GM19035 (cell line): ENCODE measurements at regions not wholly inside any gene's neighbourhood (a gene's known extent, or its start where the extent isn't known, plus 50 kb on each side); places are given as distances from the start of the nearest gene placed in this dataset.
"Not testable (repeated sequence)": the region's sequence is repeated elsewhere in the genome, so short reads cannot be mapped to it uniquely, and the experiment has no call there.

Experiments
- ATAC-seq: cut with Tn5 transposase; IDR thresholded peaks from one replicate; pipeline ENCODE4 v1.9.1; 2021; ENCODE audit not compliant: unreplicated experiment

DNA sequence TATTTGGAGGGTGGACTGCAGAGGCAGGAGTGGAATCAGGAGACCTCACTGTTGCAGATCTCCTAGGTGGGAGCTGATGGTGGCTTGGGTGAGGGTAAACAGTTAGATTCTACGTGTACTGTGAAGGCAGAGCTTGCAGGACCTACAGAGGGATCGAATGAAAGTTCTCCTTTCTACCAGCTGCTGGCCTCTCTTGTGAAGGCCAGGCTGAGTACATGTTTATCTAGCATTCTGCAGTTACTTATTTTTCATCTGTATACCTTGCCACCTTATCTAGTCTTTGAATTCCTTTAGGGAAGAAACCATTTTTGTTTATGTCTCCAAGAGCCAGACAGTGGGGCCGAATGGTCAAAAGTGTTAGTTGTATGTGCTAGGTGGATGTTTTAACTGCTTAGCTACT is 57.6 kb downstream of the PTTG1 start:
- no peak for ATAC-seq

DNA sequence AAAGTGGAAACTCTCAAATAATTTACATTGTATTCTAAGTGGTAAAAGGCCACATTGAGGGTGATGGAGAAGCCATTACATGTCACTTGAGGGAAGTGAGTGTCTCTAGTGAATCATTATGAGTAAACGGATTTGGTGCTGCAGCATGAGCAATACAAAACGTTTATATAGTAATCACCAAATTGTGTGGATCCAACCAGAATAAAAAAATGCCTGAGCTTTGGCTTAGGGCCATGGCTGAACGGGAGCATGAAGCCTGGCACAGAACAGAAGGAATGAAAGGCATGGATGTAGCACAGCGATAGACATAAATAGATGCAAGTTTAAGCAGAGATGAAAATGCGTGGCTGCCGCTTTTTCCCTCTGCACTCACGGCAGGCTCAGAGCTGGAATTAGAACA is 58.3 kb downstream of the PTTG1 start:
- no peak for ATAC-seq

DNA sequence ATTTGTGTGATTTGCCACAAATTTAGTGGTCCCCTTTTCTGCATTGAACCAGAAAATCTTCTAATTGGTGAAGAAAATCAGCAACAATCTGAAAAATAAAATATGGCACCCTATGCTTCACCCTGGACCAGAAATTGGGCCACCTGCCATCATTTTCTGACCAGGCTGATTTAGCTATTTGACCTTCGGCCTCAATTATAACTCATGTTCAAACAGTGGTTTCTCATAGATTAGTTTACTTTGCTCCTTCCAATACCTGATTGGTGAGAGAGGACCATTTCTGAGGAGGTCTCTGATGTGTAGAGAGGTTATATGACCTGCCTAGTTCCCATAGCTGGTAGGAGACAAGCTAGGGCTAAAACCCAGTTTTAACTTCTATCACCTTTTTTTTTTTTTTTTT is 59.0 kb downstream of the PTTG1 start:
- ATAC-seq: no peak

DNA sequence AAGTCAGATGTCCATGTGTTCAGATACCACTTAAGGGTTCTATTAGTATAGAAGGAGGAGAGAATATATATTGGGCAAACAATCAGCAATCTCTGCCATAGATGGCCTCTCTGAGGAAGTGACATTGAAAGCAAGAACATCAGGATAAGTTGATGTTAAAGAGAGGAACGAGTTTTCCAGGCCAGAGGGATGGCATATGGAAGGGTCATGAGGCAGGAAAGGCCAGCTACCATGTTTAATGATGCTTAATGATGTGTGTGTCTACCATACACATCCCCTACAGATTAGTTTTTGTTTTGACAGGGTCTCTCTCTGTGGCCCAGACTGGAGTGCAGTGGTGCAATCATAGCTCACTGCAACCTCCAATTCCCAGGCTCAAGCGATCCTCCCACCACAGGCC is 63.0 kb downstream of the PTTG1 start:
- ATAC-seq: no peak

DNA sequence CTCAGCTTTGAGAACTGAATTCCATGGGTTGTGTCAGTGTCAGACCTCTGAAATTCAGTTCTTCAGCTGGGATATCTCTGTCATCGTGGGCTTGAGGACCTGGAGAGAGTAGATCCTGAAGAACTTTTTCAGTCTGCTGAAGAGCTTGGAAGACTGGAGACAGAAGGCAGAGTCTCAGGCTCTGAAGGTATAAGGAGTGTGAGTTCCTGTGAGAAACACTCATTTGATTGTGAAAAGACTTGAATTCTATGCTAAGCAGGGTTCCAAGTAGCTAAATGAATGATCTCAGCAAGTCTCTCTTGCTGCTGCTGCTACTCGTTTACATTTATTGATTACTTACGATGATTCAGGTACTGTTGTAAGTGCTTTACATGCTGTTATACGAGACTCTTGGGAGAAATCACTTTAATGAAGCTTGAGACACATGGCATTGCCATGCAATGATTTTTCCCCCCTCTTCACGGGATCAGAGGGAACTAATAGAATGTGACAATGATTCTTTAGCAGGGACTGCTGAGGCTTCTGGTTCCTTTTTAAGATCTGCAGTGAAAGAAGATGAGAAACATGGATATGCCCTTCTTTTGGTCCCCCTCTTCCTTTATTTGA is 63.8 kb downstream of the PTTG1 start:
- no peak for ATAC-seq

DNA sequence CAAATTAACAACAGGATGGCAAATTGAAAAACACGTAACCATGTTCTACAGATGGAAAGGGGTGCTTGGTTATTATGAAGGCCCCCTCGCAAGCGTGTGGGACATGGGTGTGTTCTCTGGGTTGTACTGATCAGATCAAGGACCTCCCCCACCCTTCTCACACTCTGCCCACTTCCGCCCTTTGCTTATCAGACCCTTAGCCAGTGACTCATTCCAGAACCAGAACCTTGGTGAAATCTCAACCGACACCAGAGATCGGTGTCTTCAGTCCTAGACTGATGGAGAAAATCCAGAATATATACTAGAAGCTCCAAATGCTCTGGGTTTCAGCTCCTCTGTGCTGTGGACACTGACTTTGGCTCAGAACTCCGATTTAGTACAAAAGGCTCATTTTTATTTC is 64.9 kb downstream of the PTTG1 start:
- peak; percentile 67 for ATAC-seq

DNA sequence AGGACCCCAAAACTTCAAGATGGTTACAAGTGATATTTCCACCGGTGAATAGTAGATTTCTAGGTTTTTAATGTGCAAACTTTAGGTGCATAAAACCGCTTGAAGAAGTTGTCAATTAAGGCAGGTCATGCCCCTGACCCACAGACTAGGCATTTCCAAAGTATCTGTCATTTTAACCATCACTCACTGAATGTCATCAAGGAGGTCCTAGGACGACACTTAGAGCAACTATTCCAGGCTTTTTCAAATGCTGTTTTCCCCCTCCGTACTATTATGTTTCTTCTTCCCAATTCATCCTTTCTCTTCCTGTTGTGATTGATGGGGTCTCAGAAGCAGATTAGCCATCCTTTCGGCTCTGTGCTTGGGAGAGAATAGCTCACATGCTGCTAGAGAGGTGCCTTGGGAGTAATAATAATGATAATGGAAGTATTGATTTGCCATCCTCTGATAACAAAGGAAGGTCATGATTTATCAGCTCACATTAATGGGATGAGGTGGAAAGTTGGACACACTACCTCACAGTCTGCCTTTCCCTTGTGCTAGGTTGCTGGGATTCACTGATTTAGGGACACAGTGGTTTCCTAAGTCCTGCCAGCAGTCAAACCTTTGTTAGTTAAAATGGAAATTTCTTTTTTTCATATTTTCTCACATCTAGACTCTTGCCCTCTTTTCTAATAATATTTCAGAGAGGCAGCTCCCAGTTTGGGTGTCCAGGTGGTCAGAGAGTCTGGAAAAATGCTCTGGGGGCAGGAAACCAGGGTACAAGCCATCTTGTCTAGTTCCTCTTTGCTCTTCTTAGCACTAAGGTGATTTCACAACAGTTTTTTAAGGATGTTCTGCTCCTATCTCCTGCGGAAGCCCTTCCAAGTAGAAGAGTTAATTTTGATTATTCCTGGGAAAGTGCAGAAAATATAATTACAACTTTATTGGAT is 67.0 kb downstream of the PTTG1 start:
- no peak for ATAC-seq

DNA sequence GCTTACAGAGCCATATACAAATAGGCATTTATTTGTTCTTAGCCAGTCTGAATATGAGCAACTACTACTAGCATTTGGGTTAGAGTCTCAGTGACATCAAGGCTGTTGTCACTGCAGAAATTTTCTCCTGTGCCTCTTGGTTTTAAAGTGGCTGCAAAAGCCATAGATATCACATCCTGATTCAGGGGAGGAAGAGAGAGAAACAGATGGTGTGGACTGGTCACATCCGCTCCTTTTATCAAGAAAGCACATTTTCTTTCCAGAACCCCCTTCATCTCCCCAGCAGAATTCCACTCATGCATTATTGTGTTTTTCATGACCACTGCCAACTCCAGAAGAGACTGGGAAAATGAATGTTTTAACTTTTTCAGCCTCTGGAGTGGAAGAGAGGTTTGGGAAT is 69.8 kb downstream of the PTTG1 start:
- no peak for ATAC-seq

DNA sequence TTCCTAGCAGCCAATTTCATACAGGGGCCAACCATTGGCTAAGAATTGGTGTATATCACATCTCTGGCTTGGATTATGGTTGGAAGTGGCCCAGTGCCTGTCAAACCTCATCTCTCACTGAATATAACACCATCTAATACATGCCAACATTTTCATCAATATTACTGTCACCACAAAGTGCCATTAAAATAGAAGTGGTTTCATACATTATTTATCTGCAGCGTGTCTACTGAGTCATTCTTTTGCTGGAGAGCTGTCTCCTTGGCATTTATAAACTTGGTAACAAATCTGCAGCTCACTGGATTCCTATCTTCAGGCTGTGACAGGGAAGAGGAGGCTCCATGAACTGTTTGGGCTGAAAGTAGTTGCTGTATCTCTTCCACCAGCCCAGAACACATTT is 70.9 kb downstream of the PTTG1 start:
- no peak for ATAC-seq

DNA sequence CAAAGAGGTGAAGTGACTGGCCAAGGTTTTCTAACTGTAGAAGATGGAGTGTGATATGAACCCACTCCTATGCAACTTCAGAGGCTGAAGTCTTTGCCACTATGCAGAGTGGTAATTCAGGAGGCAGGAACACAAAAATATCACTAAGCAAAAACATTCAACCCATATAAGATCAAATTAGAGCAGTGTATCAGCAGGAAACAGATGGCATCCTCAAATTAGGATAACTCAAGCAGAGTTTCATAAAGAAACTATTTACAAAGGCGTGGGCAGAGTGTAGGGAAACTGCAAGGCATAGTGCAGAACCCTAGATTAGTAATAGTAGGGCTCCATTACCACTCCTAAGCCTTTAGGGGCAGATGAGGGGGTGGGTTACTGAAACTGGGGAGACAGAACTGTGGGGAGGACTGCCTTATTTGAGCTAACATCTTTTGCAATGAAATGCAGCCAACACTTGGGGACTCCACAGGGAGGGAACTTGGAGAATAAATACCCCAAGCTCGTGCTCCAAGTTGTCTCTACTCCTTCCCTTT is 72.2 kb downstream of the PTTG1 start:
- ATAC-seq: no peak

DNA sequence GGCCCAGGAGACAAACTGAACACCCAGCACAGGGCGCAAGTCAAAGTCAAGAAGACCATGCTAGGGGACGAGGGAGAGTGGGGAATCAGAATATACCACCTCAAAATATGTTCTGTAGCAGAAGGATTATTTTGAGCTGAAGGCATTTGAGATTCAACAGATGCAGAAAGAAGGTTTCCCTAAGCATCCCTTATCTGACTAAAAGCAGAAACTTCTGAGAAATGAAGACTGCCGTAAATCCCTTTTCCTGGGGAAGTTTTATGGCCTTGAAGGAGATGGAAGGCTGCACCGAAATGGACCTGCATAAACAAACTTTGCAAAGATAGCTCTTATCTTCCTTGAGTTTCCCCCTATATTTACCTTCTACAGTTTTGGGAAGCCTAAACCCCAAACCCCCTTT is 72.8 kb downstream of the PTTG1 start:
- no peak for ATAC-seq

DNA sequence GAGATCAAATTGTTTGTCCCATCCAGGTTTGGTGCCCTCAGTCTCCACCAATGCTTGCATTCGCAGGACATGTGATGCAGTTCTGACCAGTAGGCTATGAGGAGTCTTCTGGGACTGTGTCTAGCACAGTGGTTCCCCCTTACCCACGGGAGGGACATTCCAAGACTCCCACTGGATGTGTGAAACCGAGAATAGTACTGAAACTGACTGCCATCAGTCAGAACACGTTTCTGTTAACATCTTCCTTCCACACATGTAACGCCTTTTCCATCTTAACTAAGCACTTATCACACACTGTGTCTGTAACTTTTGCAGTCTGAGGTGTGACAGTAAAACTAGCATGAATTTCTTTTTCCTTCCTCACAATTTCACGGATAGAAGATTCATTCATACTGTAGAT is 74.7 kb downstream of the PTTG1 start:
- ATAC-seq: peak; percentile 39

DNA sequence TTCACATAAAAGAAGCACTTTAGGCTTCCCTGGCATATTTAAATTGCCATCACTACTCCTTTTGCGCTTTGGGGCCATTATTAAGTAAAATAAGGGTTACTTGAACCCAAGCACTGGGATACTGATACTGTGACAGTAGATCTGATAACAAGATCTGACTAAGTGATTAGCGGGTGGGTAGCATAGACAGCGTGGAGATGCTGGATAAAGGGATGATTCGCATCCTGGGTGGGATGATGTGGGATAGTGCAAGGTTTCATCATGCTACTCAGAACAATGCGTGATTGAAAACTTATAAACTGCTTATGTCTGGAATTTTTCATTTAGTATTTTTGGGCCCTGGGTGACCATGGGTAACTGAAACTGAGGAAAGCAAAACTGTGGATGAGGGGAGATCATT is 75.1 kb downstream of the PTTG1 start:
- ATAC-seq: no peak

DNA sequence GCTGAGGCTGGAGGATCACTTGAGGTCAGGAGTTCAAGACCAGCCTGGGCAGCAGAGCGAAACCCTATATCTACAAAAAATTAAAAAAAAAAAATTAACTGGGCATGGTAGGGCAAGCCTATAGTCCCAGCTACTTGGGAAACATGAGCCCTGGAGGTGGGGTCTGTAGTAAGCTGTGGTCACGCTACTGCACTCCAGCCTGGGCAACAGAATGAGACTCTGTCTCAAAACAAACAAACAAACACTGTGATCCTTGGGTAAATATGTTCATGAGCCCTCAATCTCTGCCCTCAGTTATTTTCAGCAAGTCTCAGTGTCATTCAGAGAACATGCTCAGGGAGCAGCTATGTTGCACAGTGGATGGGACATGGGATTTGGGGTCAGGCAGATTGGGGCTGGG is 76.2 kb downstream of the PTTG1 start:
- no peak for ATAC-seq

DNA sequence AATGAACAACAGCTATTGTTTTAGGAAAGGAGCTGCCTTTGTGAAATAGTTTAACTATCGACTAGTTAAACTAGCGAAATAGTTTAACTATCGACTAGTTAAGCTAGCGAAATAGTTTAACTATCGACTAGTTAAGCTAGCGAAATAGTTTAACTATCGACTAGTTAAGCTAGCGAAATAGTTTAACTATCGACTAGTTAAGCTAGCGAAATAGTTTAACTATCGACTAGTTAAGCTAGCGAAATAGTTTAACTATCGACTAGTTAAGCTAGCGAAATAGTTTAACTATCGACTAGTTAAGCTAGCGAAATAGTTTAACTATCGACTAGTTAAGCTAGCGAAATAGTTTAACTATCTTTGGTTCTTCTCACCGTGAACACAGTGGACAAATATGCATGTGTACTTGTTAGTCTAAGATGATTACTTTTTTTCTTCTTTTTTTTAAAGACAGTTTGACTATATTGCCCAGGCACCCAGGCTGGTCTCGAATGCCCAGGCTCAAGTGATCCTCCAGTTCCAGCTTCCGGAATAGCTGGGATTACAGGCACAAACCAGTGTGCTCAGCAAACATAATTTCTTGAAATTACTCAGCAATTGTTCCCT is 76.9 kb downstream of the PTTG1 start:
- ATAC-seq: not testable (repeated sequence)

DNA sequence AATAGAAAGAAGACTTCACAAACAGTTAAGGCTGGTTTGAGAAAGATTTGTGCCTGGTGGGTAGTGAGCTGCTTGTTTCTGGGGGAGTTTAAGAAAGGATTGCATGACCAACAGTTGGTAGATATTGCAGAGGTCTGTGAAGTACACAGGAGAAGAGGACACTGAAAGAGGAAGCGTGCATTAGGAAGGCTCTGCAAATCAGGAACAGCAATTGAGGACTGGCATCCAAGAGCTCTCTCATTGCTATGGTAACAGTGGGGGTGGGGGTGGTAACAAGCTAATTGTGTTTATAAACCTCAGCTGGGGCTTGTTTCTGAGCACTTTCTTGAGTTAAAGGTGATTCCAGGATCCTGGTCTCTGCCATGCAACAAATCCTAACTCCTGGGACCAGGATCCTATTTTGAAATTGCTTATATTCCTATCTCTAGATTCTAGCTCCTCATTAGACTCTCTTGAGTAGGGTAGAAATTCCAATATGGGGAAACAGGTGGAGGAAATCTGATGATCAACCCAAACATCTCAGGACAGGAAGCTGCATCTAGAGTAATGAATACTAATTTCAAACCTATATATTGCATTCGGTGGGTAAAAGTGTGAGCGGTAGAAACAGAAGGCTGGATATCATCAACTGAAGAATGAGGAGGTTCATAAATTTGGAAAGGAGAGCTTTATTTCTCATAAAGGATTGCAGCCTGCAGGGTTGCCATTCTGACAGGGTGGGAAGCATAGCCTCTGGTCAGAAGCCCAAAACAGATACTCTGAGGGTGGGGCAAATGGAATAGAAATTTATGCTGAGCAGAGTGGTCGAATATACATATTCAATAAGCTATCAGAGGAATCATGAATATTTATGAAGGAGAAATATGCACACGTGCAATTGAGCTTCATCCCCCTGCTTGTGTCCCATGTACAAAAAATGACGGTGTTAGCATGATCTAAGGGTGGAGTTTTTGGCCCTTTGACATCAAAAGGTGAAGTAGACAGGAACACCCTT is 79.4 kb downstream of the PTTG1 start:
- no peak for ATAC-seq

DNA sequence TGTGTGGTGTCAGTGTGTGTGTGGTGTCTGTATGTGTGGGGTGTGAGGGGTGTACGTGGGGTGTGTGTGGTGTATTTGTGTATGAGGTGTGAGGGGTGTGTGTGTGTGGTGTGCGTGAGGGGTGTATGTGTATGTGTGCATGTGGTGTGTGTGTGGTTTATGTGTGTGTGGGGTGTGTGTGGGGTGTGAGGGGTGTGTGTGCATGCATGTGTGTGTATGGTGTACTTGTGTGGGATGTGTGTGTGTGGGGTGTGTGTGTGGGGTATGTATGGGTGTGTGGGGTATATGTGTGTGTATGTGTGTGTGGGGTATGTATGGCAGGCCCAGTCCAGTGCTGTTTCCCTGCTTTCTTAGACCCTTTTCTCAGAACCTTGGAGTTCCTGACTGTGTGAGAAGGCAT is 83.3 kb downstream of the PTTG1 start:
- ATAC-seq: no peak

DNA sequence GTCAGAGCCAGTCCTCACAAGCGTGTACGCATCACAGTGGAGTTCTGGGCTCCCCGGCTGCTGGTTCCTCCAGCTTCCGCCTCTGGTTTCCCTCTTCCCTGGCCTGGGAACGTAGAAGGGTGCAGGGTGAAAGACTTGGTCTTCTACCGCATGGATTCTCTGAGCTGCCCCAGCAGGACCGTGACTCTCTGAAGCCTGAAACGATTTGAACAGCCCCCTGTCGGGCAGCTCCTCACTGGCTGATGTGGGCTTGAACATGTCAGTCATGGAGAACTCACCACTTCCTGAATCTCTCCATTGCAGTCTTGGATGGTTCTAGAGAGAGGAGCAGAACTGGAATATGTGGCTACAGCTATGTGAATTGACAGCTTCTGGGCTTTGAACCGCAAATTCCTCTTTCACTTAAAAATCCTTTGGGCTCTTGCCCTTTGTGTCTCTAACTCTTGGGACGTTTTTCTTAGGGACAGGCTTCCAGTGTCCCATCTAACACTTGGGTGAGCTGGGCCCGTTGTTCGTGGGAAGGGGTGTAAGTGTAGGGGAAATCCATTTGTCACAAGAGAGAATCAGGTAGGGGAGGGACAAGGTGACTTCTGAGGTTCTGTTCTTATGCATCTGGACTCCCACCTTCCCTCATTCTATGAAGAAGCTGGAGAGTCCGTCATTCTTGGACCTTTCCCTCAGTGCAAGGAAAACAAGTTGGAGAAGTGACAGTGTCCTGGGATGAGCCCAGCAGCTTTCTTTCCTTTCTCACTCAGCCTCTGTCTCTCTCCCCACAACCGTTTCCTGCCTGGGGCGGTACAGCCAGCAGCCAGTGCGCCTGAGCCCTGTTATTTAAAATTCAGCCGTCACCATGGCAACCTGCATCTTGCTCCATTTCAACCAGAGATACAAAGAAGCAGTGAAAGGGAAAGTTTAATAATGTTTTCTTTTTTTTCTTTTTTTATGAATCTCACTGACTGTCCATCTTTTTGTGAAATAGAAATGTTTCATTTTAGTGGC is 84.7 kb downstream of the PTTG1 start:
- ATAC-seq: peak; percentile 84

DNA sequence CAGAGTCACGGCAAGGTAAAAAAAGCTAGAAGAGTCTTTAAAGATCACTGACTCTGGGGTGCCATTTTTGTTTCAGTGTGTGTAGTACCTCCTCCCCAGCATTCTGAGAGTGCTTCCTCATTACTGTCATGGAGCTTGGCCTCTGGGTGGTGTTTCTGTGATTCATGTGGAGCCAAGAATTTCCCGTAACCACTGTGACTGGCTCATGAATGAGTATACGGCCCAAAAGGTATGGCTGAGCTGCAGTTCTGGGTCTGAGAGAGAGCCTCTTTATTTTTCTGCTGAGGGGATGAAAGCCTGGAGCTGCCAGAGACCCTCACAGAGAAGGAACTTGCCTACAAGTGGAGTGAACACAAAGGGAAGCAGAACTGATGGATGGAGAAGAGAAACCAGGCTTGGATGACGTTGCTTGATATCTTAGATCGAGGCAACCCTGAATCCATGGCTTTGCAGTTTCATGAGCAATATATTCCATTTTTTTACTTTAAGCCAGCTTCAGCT is 85.6 kb downstream of the PTTG1 start:
- ATAC-seq: no peak
